Heart left ventricle (tissue), 16 donors: ENCODE measurements at regions not wholly inside any gene's neighbourhood (a gene's known extent, or its start where the extent isn't known, plus 50 kb on each side); places are given as distances from the start of the nearest gene placed in this dataset.

Experiments used
- ATAC-seq, 4 donors: fragments of 200-7000 bp; cut with Tn5 transposase; one replicate each; pipeline ENCODE4 v1.9.1; 2020 to 2022; ENCODE audit warnings: moderate library complexity in 4 of 4, mild to moderate bottlenecking in 3 of 4, moderate number of reproducible peaks in 1 of 4
- DNase-seq, 5 donors: peaks; one replicate each; pipeline ENCODE4 v3.0.0-alpha.2; 2020
- H3K27ac ChIP-seq, 12 donors: fragments of 200-600 bp; sonication (generic) in 4 of 12; one replicate each; pipeline versions ENCODE4 v1.5.0 to v1.8.0; 2016 to 2022; ENCODE audit warnings: mild to moderate bottlenecking in 2 of 12
- H3K27me3 ChIP-seq, 9 donors: fragments of 200-600 bp; sonication (generic) in 2 of 9; one replicate each; pipeline versions ENCODE4 v1.5.1 to v1.8.0; 2016 to 2022; ENCODE audit warnings: mild to moderate bottlenecking in 3 of 9
- H3K36me3 ChIP-seq, 9 donors: fragments of 200-600 bp; sonication (generic) in 2 of 9; one replicate each; pipeline versions ENCODE4 v1.5.0 to v1.8.0; 2018 to 2022; ENCODE audit warnings: mild to moderate bottlenecking in 2 of 9
- H3K4me1 ChIP-seq, 12 donors: fragments of 200-600 bp; sonication (generic) in 4 of 12; one replicate each; pipeline versions ENCODE4 v1.5.0 to v1.8.0; 2016 to 2022; ENCODE audit warnings: mild to moderate bottlenecking in 3 of 12
- H3K4me3 ChIP-seq, 12 donors: fragments of 200-600 bp; sonication (generic) in 4 of 12; one replicate each; pipeline versions ENCODE4 v1.5.0 to v1.8.0; 2017 to 2022; ENCODE audit warnings: mild to moderate bottlenecking in 9 of 12, moderate library complexity in 4 of 12
- H3K9me3 ChIP-seq, 12 donors: fragments of 200-600 bp; sonication (generic) in 4 of 12; one replicate each; pipeline versions ENCODE4 v1.5.0 to v1.8.0; 2016 to 2022; ENCODE audit warnings: mild to moderate bottlenecking in 1 of 12
- CTCF ChIP-seq, 12 donors: fragments of 200-600 bp; sonication (generic) in 4 of 12; IDR thresholded peaks; one replicate each; pipeline versions ENCODE4 v1.5.0 to v1.8.0; 2018 to 2022; ENCODE audit warnings: antibody characterized with exemption in 12 of 12, mild to moderate bottlenecking in 5 of 12
- POLR2A ChIP-seq, 2 donors: fragments of 450-650 bp; IDR thresholded peaks; one replicate each; pipeline ENCODE4 v1.6.1; 2017; ENCODE audit warnings: antibody characterized with exemption in 2 of 2, mild to moderate bottlenecking in 2 of 2, moderate library complexity in 2 of 2
- WGBS, 4 donors: extraction: QIAGEN DNeasy Blood & Tissue Kit in 2 of 4; methylation state at CpG; one replicate each; pipeline versions ENCODE4 v1.1.5 to v1.1.7; 2013 to 2018; 5-methylcytosine and 5-hydroxymethylcytosine counted together
- intact Hi-C, 10 donors: fragments of 100-400 bp; cut with DNase I; formaldehyde crosslinking; loops; one replicate each; pipeline versions ENCODE4 v1.11.1 to v1.14.2; 2022
- donor health status: ischemic (EF 13 %, LVEDD 7.1; RV severe dilation, severe dysfunction).
- donor health status: healthy with polysubstance abuse.
- donor health status: DM: no; HTN: yes; CAD: no.
- donor health status: DM: no; HTN: no; CAD: no.
- donor health status: ischemic (EF 25% LVEDD 6.9; RV normal size, moderate dysfunction).
- donor health status: ischemic (EF 25% LVEDD 5.7; RV mildly dilated, moderate dysfunction).
- donor health status: healthy.
- donor health status: DM: yes; HTN: yes; CAD: no.
- donor health status: ischemic (EF 35%, LVEDD 5.7; RV mildly dilated, moderate dysfunction).
- donor health status: nonischemic (EF 11% LVEDD 7.7; RV severe dilation, severe dysfunction).
- donor health status: DM: yes; HTN: yes; CAD: no.
- donor health status: PGD.
- donor health status: ischemic (EF 29% LVEDD 5.4; RV normal size, mild dysfunction).
- donor health status: nonischemic (EF 23%, LVEDD 6.1; RV moderate dilation, normal function).

- Histone ChIP-seq H3K27ac (no peak overlapping the region), H3K4me1 (no peaks in the 10 kb centered on the region), H3K36me3 (no peaks in the 10 kb centered on the region), H3K9me3 (peaks cover 0 to 3% (median 0%) of the 10 kb centered on the region in 12 donors), H3K4me3 (no peak overlapping the region), H3K27me3 (no peaks in the 10 kb centered on the region)
- TF ChIP-seq POLR2A (IDR thresholded peaks at IDR 0.05) (no peak), CTCF (IDR thresholded peaks at IDR 0.05) (no peak)
- ATAC-seq: no peak
- DNase-seq: no peak
- intact Hi-C loops: no loop called here
- 68 to 78% (median 75%) methylated on average over 4 of the region's 4 CpGs for WGBS, 4 donors
Measured at GRCh38 chr14:44634692-44635091, 127.6 kb upstream of the FSCB start.

DNA sequence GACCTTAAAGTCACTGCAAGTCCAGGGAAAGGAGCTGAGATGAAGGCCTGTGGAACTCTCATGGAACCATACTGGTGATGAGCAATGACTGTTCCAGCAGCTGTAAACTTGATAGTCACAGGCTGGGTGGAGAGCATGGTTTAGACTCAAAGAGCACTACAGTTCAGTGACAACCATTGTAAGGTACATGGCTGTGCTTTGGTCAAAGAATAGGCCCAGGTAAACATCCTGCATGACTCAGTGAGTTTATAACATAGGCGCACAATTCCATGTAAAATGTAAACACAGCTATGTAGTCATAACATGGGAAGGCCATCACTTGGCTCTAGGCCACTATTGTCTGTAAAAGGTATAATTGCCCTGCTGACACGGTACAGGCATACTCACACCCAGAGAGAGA, 119.3 kb upstream of the FSCB start:
- no peak overlapping the region for H3K4me3 ChIP-seq
- H3K27me3 ChIP-seq: no peaks in the 10 kb centered on the region
- no peak for TF ChIP-seq POLR2A (IDR thresholded peaks at IDR 0.05)
- TF ChIP-seq CTCF (IDR thresholded peaks at IDR 0.05): no peak
- no peak overlapping the region for H3K27ac ChIP-seq
- DNase-seq (no peak), ATAC-seq (no peak)
- intact Hi-C loops: no loop called here
- H3K4me1 ChIP-seq: no peaks in the 10 kb centered on the region
- H3K9me3 ChIP-seq: no peaks in the 10 kb centered on the region
- H3K36me3 ChIP-seq: no peaks in the 10 kb centered on the region
- 80 to 90% (median 87%) methylated on average over 2 of the region's 2 CpGs for WGBS, 4 donors

GRCh38 chr14:44625098-44625497, 118.0 kb upstream of the FSCB start:
- Histone ChIP-seq H3K27me3 (no peaks in the 10 kb centered on the region), H3K4me3 (no peak overlapping the region), H3K4me1 (no peaks in the 10 kb centered on the region), H3K27ac (no peak overlapping the region), H3K36me3 (no peaks in the 10 kb centered on the region), H3K9me3 (no peaks in the 10 kb centered on the region)
- WGBS, 4 donors: 58 to 81% (median 79%) methylated on average over 1 of the region's 1 CpG
- TF ChIP-seq CTCF (IDR thresholded peaks at IDR 0.05): no peak
- TF ChIP-seq POLR2A (IDR thresholded peaks at IDR 0.05): no peak
- ATAC-seq: no peak
- intact Hi-C loops: no loop called here
- no peak for DNase-seq

GRCh38 chr14:44620121-44621019, 113.3 kb upstream of the FSCB start:
- intact Hi-C loops: no loop called here
- Histone ChIP-seq H3K4me1 (no peaks in the 10 kb centered on the region), H3K4me3 (no peak overlapping the region), H3K36me3 (no peaks in the 10 kb centered on the region), H3K9me3 (no peaks in the 10 kb centered on the region), H3K27me3 (no peaks in the 10 kb centered on the region), H3K27ac (no peak overlapping the region)
- no peak for TF ChIP-seq POLR2A (IDR thresholded peaks at IDR 0.05)
- TF ChIP-seq CTCF (IDR thresholded peaks at IDR 0.05): no peak
- WGBS, 4 donors: 55 to 69% (median 62%) methylated on average over 2 of the region's 2 CpGs
- ATAC-seq (no peak), DNase-seq (no peak)
